PC-3 (cell line): ENCODE measurements at regions not wholly inside any gene's neighbourhood (a gene's known extent, or its start where the extent isn't known, plus 50 kb on each side); places are given as distances from the start of the nearest gene placed in this dataset.

Experiments
- EZH2phosphoT487 ChIP-seq: fragments of 300-600 bp; sonication (generic); IDR thresholded peaks from 2 replicates; pipeline ENCODE4 v1.6.1; 2018; ENCODE audit warnings: mild to moderate bottlenecking, antibody characterized with exemption, low read length, borderline replicate concordance
- TF ChIP-seq, protein P1 (sequence below): fragments of 300-600 bp; sonication (generic); conservative IDR thresholded peaks from 2 replicates; pipeline ENCODE4 v1.5.1; 2017; ENCODE audit warnings: antibody characterized with exemption, low read depth, mild to moderate bottlenecking, low read length

GRCh38 chr4:96566755-96567154 lies 726.9 kb downstream of the PDHA2 start:
- TF ChIP-seq, protein P1, sequence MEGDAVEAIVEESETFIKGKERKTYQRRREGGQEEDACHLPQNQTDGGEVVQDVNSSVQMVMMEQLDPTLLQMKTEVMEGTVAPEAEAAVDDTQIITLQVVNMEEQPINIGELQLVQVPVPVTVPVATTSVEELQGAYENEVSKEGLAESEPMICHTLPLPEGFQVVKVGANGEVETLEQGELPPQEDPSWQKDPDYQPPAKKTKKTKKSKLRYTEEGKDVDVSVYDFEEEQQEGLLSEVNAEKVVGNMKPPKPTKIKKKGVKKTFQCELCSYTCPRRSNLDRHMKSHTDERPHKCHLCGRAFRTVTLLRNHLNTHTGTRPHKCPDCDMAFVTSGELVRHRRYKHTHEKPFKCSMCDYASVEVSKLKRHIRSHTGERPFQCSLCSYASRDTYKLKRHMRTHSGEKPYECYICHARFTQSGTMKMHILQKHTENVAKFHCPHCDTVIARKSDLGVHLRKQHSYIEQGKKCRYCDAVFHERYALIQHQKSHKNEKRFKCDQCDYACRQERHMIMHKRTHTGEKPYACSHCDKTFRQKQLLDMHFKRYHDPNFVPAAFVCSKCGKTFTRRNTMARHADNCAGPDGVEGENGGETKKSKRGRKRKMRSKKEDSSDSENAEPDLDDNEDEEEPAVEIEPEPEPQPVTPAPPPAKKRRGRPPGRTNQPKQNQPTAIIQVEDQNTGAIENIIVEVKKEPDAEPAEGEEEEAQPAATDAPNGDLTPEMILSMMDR: no peak
- TF ChIP-seq EZH2phosphoT487: no peak
